Loucy (cell line): ENCODE measurements at regions not wholly inside any gene's neighbourhood (a gene's known extent, or its start where the extent isn't known, plus 50 kb on each side); places are given as distances from the start of the nearest gene placed in this dataset.

Experiments
- H2AFZ ChIP-seq: fragments of 200-600 bp; sonication (generic); 2 replicates; pipeline ENCODE4 v1.6.0; 2016; ENCODE audit warnings: antibody characterized with exemption, mild to moderate bottlenecking, low read length, moderate library complexity
- H3F3A ChIP-seq: fragments of 200-600 bp; 2 replicates; pipeline ENCODE4 v1.6.0; 2016; ENCODE audit warnings: antibody characterized with exemption, low read depth, mild to moderate bottlenecking
- H3K27me3 ChIP-seq: fragments of 200-600 bp; sonication (generic); 2 replicates; pipeline ENCODE4 v1.6.1; 2014; ENCODE audit warnings: low read length, mild to moderate bottlenecking; ENCODE audit not compliant: insufficient read depth, poor library complexity, severe bottlenecking
- H3K36me3 ChIP-seq: fragments of 200-600 bp; sonication (generic); 2 replicates; pipeline ENCODE4 v1.6.1; 2016; ENCODE audit warnings: low read length; ENCODE audit not compliant: insufficient read depth
- H3K4me1 ChIP-seq: fragments of 200-600 bp; sonication (generic); 2 replicates; pipeline ENCODE4 v1.5.1; 2014; ENCODE audit warnings: low read length, mild to moderate bottlenecking; ENCODE audit not compliant: insufficient read depth, poor library complexity, severe bottlenecking
- H3K4me2 ChIP-seq: fragments of 200-600 bp; sonication (generic); 2 replicates; pipeline ENCODE4 v1.6.0; 2014; ENCODE audit warnings: antibody characterized with exemption, low read length, low read depth, mild to moderate bottlenecking; ENCODE audit not compliant: poor library complexity, severe bottlenecking
- H3K4me3 ChIP-seq: fragments of 200-600 bp; sonication (generic); 2 replicates; pipeline ENCODE4 v1.5.1; 2014; ENCODE audit warnings: low read length, mild to moderate bottlenecking, mixed read lengths; ENCODE audit not compliant: poor library complexity, severe bottlenecking
- H3K79me2 ChIP-seq: fragments of 200-600 bp; sonication (generic); 2 replicates; pipeline ENCODE4 v1.6.1; 2014; ENCODE audit warnings: low read length; ENCODE audit not compliant: insufficient read depth
- H3K9ac ChIP-seq: fragments of 200-600 bp; sonication (generic); 2 replicates; pipeline ENCODE4 v1.6.0; 2014; ENCODE audit warnings: mild to moderate bottlenecking, low read depth, low read length, moderate library complexity; ENCODE audit not compliant: poor library complexity, severe bottlenecking
- H3K9me2 ChIP-seq: fragments of 200-600 bp; sonication (generic); replicated peaks from 2 replicates; pipeline ENCODE4 v1.6.1; 2016; ENCODE audit warnings: low read depth, low read length, mixed read lengths
- H3K9me3 ChIP-seq: fragments of 200-600 bp; sonication (generic); 2 replicates; pipeline ENCODE4 v1.6.1; 2014; ENCODE audit warnings: mild to moderate bottlenecking, antibody characterized with exemption, low read length, low read depth; ENCODE audit not compliant: insufficient read depth
- H4K20me1 ChIP-seq: fragments of 200-600 bp; sonication (generic); 2 replicates; pipeline ENCODE4 v1.6.0; 2014; ENCODE audit warnings: antibody characterized with exemption, low read length, mild to moderate bottlenecking; ENCODE audit not compliant: insufficient read depth, poor library complexity, severe bottlenecking
- EZH2phosphoT487 ChIP-seq: fragments of 200-600 bp; IDR thresholded peaks from 2 replicates; pipeline ENCODE4 v1.6.1; 2018; ENCODE audit warnings: antibody characterized with exemption, mild to moderate bottlenecking, moderate library complexity, borderline replicate concordance
- TF ChIP-seq, protein P1 (sequence below): fragments of 200-600 bp; sonication (generic); conservative IDR thresholded peaks from 2 replicates; pipeline ENCODE4 v1.5.1; 2014; ENCODE audit warnings: mild to moderate bottlenecking, antibody characterized with exemption, low read length

DNA sequence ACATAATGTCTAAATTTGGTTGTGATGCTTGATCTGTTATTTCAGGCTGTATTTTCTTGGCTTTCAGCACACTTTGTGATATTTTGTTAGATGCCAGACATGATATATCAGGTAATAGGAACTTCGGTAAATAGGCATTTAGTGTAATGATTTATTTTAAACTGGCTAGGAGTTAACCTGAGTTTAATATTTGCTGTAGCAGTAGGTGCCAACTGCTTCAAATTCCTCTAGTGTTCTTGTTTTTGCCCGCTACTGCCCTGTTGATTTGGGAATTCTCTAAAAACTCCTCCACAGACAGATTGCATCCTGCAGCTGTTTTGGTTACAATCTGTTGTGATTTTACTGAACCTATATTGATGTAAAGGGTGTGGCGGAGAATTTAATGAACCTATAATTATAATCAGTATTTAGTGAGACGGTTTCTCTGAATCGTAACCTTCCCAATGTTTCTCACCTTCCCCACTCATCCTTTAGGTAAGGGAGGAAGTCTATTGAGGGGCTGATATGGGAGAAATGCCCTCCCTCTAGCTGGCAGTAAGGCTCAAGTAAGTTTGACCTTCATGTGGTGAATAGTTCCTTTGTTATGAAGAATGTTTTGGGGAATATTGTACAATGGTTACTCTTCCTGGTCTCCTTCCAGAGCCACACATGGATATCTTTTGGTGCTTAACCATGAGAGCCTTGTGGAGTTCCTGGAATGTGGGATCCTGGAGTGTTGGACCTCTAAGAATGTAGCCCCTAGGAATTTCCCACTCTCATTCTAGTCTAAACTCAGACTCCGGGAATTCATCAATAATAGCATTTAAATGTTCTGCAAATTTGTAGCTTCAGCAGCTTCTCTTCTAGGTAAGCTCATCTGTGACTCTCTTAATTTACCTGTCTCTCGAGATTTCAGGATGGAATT, 634.1 kb downstream of the FSCB start:
- Histone ChIP-seq H3K4me1 (no peaks in the 10 kb centered on the region), H3K4me2 (no peak overlapping the region), H3K9ac (no peak overlapping the region), H3K4me3 (no peak overlapping the region), H3K36me3 (no peaks in the 10 kb centered on the region), H3K9me2 (no peaks in the 10 kb centered on the region), H3F3A (no peaks in the 10 kb centered on the region), H4K20me1 (no peaks in the 10 kb centered on the region), H3K9me3 (no peaks in the 10 kb centered on the region), H3K79me2 (no peaks in the 10 kb centered on the region), H2AFZ (no peak overlapping the region), H3K27me3 (no peaks in the 10 kb centered on the region)
- TF ChIP-seq, protein P1, sequence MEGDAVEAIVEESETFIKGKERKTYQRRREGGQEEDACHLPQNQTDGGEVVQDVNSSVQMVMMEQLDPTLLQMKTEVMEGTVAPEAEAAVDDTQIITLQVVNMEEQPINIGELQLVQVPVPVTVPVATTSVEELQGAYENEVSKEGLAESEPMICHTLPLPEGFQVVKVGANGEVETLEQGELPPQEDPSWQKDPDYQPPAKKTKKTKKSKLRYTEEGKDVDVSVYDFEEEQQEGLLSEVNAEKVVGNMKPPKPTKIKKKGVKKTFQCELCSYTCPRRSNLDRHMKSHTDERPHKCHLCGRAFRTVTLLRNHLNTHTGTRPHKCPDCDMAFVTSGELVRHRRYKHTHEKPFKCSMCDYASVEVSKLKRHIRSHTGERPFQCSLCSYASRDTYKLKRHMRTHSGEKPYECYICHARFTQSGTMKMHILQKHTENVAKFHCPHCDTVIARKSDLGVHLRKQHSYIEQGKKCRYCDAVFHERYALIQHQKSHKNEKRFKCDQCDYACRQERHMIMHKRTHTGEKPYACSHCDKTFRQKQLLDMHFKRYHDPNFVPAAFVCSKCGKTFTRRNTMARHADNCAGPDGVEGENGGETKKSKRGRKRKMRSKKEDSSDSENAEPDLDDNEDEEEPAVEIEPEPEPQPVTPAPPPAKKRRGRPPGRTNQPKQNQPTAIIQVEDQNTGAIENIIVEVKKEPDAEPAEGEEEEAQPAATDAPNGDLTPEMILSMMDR: no peak
- TF ChIP-seq EZH2phosphoT487: no peak

DNA sequence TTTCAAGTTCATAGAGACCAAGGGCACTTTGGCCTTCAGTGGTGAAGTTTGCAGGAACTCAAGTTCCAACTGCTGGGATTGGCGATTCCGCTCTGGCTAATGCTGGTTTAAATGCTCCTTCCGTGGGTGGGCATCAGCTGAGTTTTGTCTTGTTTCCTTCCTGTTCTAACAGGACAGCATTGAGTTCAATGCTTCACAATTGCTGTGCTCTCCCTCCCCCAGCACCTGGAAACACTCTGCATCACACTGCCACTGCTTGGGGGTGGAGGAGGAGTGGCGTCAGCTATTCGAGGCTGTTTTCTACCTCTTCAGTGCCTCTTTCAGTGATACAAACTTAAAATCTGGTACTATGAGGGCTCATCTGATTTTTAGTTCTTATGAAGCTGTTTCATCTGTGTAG, 634.9 kb downstream of the FSCB start:
- no peaks in the 10 kb centered on the region for H3K36me3 ChIP-seq
- no peak for TF ChIP-seq EZH2phosphoT487
- TF ChIP-seq, protein P1: no peak
- no peaks in the 10 kb centered on the region for H3K9me3 ChIP-seq
- no peak overlapping the region for H3K4me3 ChIP-seq
- no peaks in the 10 kb centered on the region for H3F3A ChIP-seq
- H3K79me2 ChIP-seq: no peaks in the 10 kb centered on the region
- H3K4me1 ChIP-seq: no peaks in the 10 kb centered on the region
- no peak overlapping the region for H3K4me2 ChIP-seq
- no peak overlapping the region for H2AFZ ChIP-seq
- no peaks in the 10 kb centered on the region for H4K20me1 ChIP-seq
- no peaks in the 10 kb centered on the region for H3K9me2 ChIP-seq
- no peak overlapping the region for H3K9ac ChIP-seq
- H3K27me3 ChIP-seq: no peaks in the 10 kb centered on the region

DNA sequence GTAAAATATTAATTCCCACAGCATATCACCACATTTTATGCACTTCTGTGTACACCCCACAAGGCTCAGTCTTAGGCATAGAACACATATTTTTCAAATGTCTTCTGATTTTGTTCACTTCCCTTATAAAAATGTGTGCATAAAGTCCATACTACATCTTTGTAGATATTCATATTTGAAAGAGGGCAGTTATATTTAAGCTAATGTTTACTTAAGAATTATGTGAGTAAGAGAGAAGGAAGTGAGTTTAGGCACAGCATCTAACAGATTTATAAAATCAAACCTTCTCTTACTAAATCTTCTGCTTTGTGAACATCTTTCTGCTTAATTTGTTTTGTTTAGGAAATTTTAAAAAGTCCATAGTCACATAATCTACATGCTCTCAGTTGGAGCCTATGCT, 648.1 kb downstream of the FSCB start:
- no peaks in the 10 kb centered on the region for H3K9me2 ChIP-seq
- H3K79me2 ChIP-seq: no peaks in the 10 kb centered on the region
- TF ChIP-seq EZH2phosphoT487: no peak
- TF ChIP-seq, protein P1: no peak
- no peaks in the 10 kb centered on the region for H3K27me3 ChIP-seq
- no peak overlapping the region for H3K9ac ChIP-seq
- H3F3A ChIP-seq: no peaks in the 10 kb centered on the region
- no peak overlapping the region for H3K4me3 ChIP-seq
- H3K4me1 ChIP-seq: no peaks in the 10 kb centered on the region
- no peak overlapping the region for H2AFZ ChIP-seq
- H3K9me3 ChIP-seq: no peaks in the 10 kb centered on the region
- no peaks in the 10 kb centered on the region for H3K36me3 ChIP-seq
- H4K20me1 ChIP-seq: no peaks in the 10 kb centered on the region
- no peak overlapping the region for H3K4me2 ChIP-seq
